Right lobe of liver (tissue), 4 donors: ENCODE measurements at regions not wholly inside any gene's neighbourhood (a gene's known extent, or its start where the extent isn't known, plus 50 kb on each side); places are given as distances from the start of the nearest gene placed in this dataset.

ENCODE experiments used
- POLR2A ChIP-seq: fragments of 450-650 bp; IDR thresholded peaks from one replicate; pipeline ENCODE4 v1.6.1; 2017; ENCODE audit warnings: antibody characterized with exemption, mild to moderate bottlenecking
- TF ChIP-seq, protein P1 (sequence below), 4 donors: fragments of 200-600 bp in 3 of 4; fragments of 450-650 bp in 1 of 4; IDR thresholded peaks; one replicate each; pipeline versions ENCODE4 v1.5.1 to v1.8.0; 2016 to 2022; ENCODE audit warnings: antibody characterized with exemption in 4 of 4, mild to moderate bottlenecking in 2 of 4
- donor health status: DM: no; HTN: no; CAD: no.
- donor health status: DM: no; HTN: no; CAD: no.
- donor health status: DM: no; HTN: yes; CAD: no.

DNA sequence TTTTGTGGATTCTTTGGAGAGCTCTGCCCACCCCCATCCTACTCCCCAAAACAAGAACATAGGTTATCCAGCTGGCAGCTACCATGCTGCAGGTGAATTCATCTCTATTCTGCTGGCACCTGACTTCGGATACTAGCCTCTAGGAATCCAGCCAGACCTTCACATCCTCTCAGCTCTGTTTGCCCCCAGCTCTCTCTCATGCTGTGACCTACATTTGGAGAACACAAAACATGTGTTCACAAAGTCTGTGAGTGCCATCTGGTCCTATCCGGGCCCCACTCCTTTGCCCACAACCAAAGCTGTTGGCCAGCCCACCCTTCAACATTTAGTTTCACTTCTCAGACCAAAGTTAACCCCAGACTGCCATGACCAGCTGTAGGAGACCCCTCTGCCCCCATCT, 89.4 kb upstream of the C3orf80 start:
- TF ChIP-seq, protein P1, sequence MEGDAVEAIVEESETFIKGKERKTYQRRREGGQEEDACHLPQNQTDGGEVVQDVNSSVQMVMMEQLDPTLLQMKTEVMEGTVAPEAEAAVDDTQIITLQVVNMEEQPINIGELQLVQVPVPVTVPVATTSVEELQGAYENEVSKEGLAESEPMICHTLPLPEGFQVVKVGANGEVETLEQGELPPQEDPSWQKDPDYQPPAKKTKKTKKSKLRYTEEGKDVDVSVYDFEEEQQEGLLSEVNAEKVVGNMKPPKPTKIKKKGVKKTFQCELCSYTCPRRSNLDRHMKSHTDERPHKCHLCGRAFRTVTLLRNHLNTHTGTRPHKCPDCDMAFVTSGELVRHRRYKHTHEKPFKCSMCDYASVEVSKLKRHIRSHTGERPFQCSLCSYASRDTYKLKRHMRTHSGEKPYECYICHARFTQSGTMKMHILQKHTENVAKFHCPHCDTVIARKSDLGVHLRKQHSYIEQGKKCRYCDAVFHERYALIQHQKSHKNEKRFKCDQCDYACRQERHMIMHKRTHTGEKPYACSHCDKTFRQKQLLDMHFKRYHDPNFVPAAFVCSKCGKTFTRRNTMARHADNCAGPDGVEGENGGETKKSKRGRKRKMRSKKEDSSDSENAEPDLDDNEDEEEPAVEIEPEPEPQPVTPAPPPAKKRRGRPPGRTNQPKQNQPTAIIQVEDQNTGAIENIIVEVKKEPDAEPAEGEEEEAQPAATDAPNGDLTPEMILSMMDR (IDR thresholded peaks at IDR 0.05), result no peak
- no peak for TF ChIP-seq POLR2A
